ENCODE measurements at regions not wholly inside any gene's neighbourhood (a gene's known extent, or its start where the extent isn't known, plus 50 kb on each side); places are given as distances from the start of the nearest gene placed in this dataset.
A peak's percentile ranks its signal among the peaks of the same experiment; 100 is the strongest.

DNA sequence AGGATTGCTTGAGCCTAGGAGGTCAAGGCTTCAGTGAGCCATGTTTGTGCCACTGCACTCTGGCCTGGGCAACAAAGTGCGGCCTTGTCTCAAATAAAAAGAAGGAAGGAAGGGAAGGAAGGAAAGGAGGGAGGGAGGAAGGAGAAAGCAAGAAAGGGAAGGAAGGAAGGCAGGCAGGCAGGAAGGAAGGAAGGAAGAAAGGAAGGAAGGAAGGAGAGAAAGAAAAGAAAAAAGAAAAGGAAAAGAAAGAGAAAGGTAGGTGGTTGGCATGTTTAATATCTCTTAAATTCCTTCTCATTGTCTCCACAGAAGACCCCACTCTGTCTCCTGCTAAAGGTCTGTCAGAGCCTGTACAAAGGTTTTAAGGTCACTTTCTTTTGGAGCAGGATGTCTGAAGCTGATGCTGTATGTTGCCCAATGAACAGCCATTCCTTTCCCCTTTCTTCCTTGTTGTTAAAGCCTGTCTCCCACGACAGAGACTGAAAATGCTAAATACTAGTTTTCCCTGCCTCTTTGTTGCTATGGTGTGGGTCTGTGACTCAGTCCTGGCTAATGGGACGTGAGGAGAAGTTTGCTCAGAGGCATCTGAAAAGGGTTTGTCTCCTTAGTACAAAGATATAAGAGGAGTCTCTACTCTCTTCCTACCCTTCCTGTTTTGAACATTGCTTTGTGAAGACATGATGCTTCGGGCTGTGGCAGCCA, 213.3 kb downstream of the PCSK1 start:
- peak overlapping the region; percentile 59 to 80 for H3K27ac ChIP-seq
- H3K4me1 ChIP-seq, result peaks cover 26% of the 10 kb centered on the region
- TF ChIP-seq TFCP2L1 (CRISPR knock-in tag; IDR thresholded peaks at IDR 0.05), result no peak
- TF ChIP-seq CHD4 (IDR thresholded peaks at IDR 0.05; ENCODE audit: borderline replicate concordance), result no peak
- no peak overlapping the region for H3K4me3 ChIP-seq
- FAIRE-seq (no peak), ATAC-seq (peak; percentile 72 to 74; a peak in 4 of 6 replicates), DNase-seq (ENCODE audit: low read depth in 1 of 2, low spot score in 1 of 2) (peak in 1 of 2 experiments; percentile 32)
- POLR2A ChIA-PET, result interaction anchor here (0.9 kb wide), 1 partner anchor 258 kb away, joined by 3 read pairs; the partner anchor contains the start of gene ELL2
- 60% methylated on average over 4 of the region's 4 CpGs for WGBS (ENCODE audit: missing lambda C conversion rate)
- peak overlapping the region; percentile 42; the same call in 2 of the 3 replicates for H3K4me2 ChIP-seq
- no peaks in the 10 kb centered on the region for H3K9me3 ChIP-seq
- CTCF ChIA-PET, result interaction anchor here (1.1 to 1.3 kb wide), 4 partner anchors 9 to 327 kb away, joined by 3 read pairs; no protein-coding TSS in a partner anchor

- TF ChIP-seq POLR2AphosphoS2 (conservative IDR thresholded peaks at IDR 0.05; ENCODE audit: low read length), result no peak
- TF ChIP-seq REST (IDR thresholded peaks at IDR 0.05), result no peak
- no peak for TF ChIP-seq MAFK (IDR thresholded peaks at IDR 0.05; ENCODE audit: partially characterized antibody)
- TF ChIP-seq NR3C1 (IDR thresholded peaks at IDR 0.05), result no peak
- TF ChIP-seq, protein P1, sequence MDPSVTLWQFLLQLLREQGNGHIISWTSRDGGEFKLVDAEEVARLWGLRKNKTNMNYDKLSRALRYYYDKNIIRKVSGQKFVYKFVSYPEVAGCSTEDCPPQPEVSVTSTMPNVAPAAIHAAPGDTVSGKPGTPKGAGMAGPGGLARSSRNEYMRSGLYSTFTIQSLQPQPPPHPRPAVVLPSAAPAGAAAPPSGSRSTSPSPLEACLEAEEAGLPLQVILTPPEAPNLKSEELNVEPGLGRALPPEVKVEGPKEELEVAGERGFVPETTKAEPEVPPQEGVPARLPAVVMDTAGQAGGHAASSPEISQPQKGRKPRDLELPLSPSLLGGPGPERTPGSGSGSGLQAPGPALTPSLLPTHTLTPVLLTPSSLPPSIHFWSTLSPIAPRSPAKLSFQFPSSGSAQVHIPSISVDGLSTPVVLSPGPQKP (IDR thresholded peaks at IDR 0.05; ENCODE audit: low read depth, low read length), result no peak
- no peak for TF ChIP-seq ATOH8 (CRISPR knock-in tag; IDR thresholded peaks at IDR 0.05; ENCODE audit: low read depth)
- no peak for TF ChIP-seq TP53 (CRISPR knock-in tag; IDR thresholded peaks at IDR 0.05)
- TF ChIP-seq, protein P2, sequence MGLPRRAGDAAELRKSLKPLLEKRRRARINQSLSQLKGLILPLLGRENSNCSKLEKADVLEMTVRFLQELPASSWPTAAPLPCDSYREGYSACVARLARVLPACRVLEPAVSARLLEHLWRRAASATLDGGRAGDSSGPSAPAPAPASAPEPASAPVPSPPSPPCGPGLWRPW (IDR thresholded peaks at IDR 0.05), result no peak
- TF ChIP-seq, protein P3, sequence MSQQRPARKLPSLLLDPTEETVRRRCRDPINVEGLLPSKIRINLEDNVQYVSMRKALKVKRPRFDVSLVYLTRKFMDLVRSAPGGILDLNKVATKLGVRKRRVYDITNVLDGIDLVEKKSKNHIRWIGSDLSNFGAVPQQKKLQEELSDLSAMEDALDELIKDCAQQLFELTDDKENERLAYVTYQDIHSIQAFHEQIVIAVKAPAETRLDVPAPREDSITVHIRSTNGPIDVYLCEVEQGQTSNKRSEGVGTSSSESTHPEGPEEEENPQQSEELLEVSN (IDR thresholded peaks at IDR 0.05; ENCODE audit: borderline replicate concordance, low read depth), result no peak
- no peak for TF ChIP-seq RCOR1 (IDR thresholded peaks at IDR 0.05; ENCODE audit: low read depth, low read length)
- TF ChIP-seq HEYL (CRISPR knock-in tag; IDR thresholded peaks at IDR 0.05), result no peak
- TF ChIP-seq RAD21 (conservative IDR thresholded peaks at IDR 0.05 in 1 of 2, IDR thresholded peaks at IDR 0.05 in 1 of 2), result no peak
- TF ChIP-seq MYC (IDR thresholded peaks at IDR 0.05; ENCODE audit: borderline replicate concordance, low read length), result no peak
- TF ChIP-seq EHF (CRISPR knock-in tag; IDR thresholded peaks at IDR 0.05), result no peak
- TF ChIP-seq JUNB (IDR thresholded peaks at IDR 0.05), result no peak
- TF ChIP-seq FOSB (CRISPR knock-in tag; IDR thresholded peaks at IDR 0.05), result no peak
- TF ChIP-seq NFE2L2 (conservative IDR thresholded peaks at IDR 0.05; ENCODE audit: low read length), result no peak
- TF ChIP-seq PBX3 (IDR thresholded peaks at IDR 0.05), result no peak
- TF ChIP-seq CHD4 (IDR thresholded peaks at IDR 0.05; ENCODE audit: borderline replicate concordance), result no peak
- H3K9me3 ChIP-seq, result no peaks in the 10 kb centered on the region
- DNase-seq (ENCODE audit: low read depth in 1 of 2, low spot score in 1 of 2) (no peak), FAIRE-seq (no peak), ATAC-seq (no peak)
- peak overlapping the region in 1 of 2 experiments; percentile 59; a peak in 3 of 6 replicates for H3K27ac ChIP-seq
- H3K4me1 ChIP-seq, result peaks cover 34% of the 10 kb centered on the region
- POLR2A ChIA-PET, result interaction anchor here (0.9 kb wide), 1 partner anchor 257 kb away, joined by 3 read pairs; the partner anchor contains the start of gene ELL2
- CTCF ChIA-PET, result interaction anchor here (1.0 to 1.3 kb wide), 5 partner anchors 8 to 326 kb away, joined by 3 read pairs; no protein-coding TSS in a partner anchor
- 71% methylated on average over 3 of the region's 3 CpGs for WGBS (ENCODE audit: missing lambda C conversion rate)
- H3K4me2 ChIP-seq, result no peak overlapping the region
- H3K4me3 ChIP-seq, result no peak overlapping the region
These were observed 214.4 kb downstream of the PCSK1 start for GRCh38 chr5:96218653-96219052.

All from A549 (cell line).